A549 (cell line): ENCODE measurements at regions not wholly inside any gene's neighbourhood (a gene's known extent, or its start where the extent isn't known, plus 50 kb on each side); places are given as distances from the start of the nearest gene placed in this dataset.
"Not testable (repeated sequence)": the region's sequence is repeated elsewhere in the genome, so short reads cannot be mapped to it uniquely, and the experiment has no call there.

Experiments used
- CEBPB ChIP-seq, 2 experiments: fragments of >200 bp in 1 of 2; sonication (Bioruptor Twin) in 1 of 2; formaldehyde crosslinking in 1 of 2; IDR thresholded peaks; 2 replicates each; pipeline ENCODE4 v1.6.1; 2012 to 2016
- CHD4 ChIP-seq: fragments of 200-600 bp; sonication (generic); IDR thresholded peaks from 2 replicates; pipeline ENCODE4 v1.6.1; 2016; ENCODE audit warnings: antibody characterized with exemption, mild to moderate bottlenecking, borderline replicate concordance
- EP300 ChIP-seq, 2 experiments: fragments of >200 bp; sonication (Bioruptor Twin); formaldehyde crosslinking; IDR thresholded peaks; 2 replicates in 1 of 2; 3 replicates in 1 of 2; pipeline ENCODE4 v1.6.1; 2016 to 2017
- ESRRA ChIP-seq: fragments of 150-350 bp; IDR thresholded peaks from 2 replicates; pipeline ENCODE4 v1.6.1; 2014; ENCODE audit warnings: mild to moderate bottlenecking, low read length, borderline replicate concordance
- JUN ChIP-seq, 2 experiments: fragments of >200 bp; sonication (Bioruptor Twin); formaldehyde crosslinking; IDR thresholded peaks; 2 replicates in 1 of 2; 3 replicates in 1 of 2; pipeline ENCODE4 v1.6.1; 2016 to 2017
- POLR2A ChIP-seq: IDR thresholded peaks from 2 replicates; pipeline ENCODE4 v1.6.1; 2012; ENCODE audit warnings: mild to moderate bottlenecking, low read length
- POLR2AphosphoS2 ChIP-seq: conservative IDR thresholded peaks from 2 replicates; pipeline ENCODE4 v1.6.1; 2012; ENCODE audit warnings: low read length, improper control_type of control experiment, inconsistent platforms
- RAD21 ChIP-seq, 2 experiments: fragments of >200 bp in 1 of 2; sonication (Bioruptor Twin) in 1 of 2; formaldehyde crosslinking in 1 of 2; IDR thresholded peaks in 1 of 2; conservative IDR thresholded peaks in 1 of 2; 2 replicates in 1 of 2; 3 replicates in 1 of 2; pipeline ENCODE4 v1.6.1; 2012 to 2018; ENCODE audit warnings: inconsistent platforms in 1 of 2
- RFX5 ChIP-seq: fragments of 450-650 bp; IDR thresholded peaks from 2 replicates; pipeline ENCODE4 v1.7.1; 2014; ENCODE audit warnings: antibody characterized with exemption, mild to moderate bottlenecking, moderate library complexity
- TF ChIP-seq, protein P1 (sequence below): fragments of 450-650 bp; IDR thresholded peaks from 2 replicates; pipeline ENCODE4 v1.6.1; 2014; ENCODE audit warnings: antibody characterized with exemption
- TF ChIP-seq, protein P2 (sequence below): fragments of 200-600 bp; sonication (generic); IDR thresholded peaks from 2 replicates; pipeline ENCODE4 v1.6.1; 2016; ENCODE audit warnings: antibody characterized with exemption, mild to moderate bottlenecking, moderate library complexity
- TF ChIP-seq, protein P3 (sequence below): fragments of >200 bp; sonication (Bioruptor Twin); formaldehyde crosslinking; IDR thresholded peaks from 3 replicates; pipeline ENCODE4 v1.5.1; 2016
- TF ChIP-seq, protein P4 (sequence below): IDR thresholded peaks from 2 replicates; pipeline ENCODE4 v1.6.1; 2012

DNA sequence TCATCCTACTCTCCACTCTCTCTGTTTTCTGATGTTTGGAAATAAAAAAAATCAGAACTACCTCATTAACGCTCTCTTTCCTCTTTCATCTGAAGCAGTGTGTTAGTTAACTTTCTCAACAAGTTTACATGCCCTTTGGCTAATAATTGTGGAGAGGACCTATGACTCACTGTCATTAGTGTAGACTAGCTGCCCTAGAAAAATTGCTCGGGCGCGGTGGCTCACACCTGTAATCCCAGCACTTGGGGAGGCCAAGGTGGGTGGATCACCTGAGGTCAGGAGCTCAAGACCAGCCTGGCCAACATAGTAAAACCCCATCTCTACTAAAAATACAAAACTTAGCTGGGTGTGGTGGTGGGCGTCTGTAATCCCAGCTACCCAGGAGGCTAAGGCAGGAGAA lies 94.5 kb upstream of the DPP6 start:
- TF ChIP-seq, protein P1, sequence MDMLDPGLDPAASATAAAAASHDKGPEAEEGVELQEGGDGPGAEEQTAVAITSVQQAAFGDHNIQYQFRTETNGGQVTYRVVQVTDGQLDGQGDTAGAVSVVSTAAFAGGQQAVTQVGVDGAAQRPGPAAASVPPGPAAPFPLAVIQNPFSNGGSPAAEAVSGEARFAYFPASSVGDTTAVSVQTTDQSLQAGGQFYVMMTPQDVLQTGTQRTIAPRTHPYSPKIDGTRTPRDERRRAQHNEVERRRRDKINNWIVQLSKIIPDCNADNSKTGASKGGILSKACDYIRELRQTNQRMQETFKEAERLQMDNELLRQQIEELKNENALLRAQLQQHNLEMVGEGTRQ = not testable (repeated sequence)
- TF ChIP-seq, protein P2, sequence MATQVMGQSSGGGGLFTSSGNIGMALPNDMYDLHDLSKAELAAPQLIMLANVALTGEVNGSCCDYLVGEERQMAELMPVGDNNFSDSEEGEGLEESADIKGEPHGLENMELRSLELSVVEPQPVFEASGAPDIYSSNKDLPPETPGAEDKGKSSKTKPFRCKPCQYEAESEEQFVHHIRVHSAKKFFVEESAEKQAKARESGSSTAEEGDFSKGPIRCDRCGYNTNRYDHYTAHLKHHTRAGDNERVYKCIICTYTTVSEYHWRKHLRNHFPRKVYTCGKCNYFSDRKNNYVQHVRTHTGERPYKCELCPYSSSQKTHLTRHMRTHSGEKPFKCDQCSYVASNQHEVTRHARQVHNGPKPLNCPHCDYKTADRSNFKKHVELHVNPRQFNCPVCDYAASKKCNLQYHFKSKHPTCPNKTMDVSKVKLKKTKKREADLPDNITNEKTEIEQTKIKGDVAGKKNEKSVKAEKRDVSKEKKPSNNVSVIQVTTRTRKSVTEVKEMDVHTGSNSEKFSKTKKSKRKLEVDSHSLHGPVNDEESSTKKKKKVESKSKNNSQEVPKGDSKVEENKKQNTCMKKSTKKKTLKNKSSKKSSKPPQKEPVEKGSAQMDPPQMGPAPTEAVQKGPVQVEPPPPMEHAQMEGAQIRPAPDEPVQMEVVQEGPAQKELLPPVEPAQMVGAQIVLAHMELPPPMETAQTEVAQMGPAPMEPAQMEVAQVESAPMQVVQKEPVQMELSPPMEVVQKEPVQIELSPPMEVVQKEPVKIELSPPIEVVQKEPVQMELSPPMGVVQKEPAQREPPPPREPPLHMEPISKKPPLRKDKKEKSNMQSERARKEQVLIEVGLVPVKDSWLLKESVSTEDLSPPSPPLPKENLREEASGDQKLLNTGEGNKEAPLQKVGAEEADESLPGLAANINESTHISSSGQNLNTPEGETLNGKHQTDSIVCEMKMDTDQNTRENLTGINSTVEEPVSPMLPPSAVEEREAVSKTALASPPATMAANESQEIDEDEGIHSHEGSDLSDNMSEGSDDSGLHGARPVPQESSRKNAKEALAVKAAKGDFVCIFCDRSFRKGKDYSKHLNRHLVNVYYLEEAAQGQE = not testable (repeated sequence)
- TF ChIP-seq CEBPB (IDR thresholded peaks at IDR 0.05); CHD4; EP300 (IDR thresholded peaks at IDR 0.05); POLR2A; RAD21 (conservative IDR thresholded peaks at IDR 0.05 in 1 of 2, IDR thresholded peaks at IDR 0.05 in 1 of 2); ESRRA; POLR2AphosphoS2; RFX5; JUN (IDR thresholded peaks at IDR 0.05): not testable (repeated sequence)
- TF ChIP-seq, protein P3, sequence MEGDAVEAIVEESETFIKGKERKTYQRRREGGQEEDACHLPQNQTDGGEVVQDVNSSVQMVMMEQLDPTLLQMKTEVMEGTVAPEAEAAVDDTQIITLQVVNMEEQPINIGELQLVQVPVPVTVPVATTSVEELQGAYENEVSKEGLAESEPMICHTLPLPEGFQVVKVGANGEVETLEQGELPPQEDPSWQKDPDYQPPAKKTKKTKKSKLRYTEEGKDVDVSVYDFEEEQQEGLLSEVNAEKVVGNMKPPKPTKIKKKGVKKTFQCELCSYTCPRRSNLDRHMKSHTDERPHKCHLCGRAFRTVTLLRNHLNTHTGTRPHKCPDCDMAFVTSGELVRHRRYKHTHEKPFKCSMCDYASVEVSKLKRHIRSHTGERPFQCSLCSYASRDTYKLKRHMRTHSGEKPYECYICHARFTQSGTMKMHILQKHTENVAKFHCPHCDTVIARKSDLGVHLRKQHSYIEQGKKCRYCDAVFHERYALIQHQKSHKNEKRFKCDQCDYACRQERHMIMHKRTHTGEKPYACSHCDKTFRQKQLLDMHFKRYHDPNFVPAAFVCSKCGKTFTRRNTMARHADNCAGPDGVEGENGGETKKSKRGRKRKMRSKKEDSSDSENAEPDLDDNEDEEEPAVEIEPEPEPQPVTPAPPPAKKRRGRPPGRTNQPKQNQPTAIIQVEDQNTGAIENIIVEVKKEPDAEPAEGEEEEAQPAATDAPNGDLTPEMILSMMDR = not testable (repeated sequence)
- TF ChIP-seq, protein P4, sequence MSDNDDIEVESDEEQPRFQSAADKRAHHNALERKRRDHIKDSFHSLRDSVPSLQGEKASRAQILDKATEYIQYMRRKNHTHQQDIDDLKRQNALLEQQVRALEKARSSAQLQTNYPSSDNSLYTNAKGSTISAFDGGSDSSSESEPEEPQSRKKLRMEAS = not testable (repeated sequence)
